PC-3 (cell line): ENCODE measurements at regions not wholly inside any gene's neighbourhood (a gene's known extent, or its start where the extent isn't known, plus 50 kb on each side); places are given as distances from the start of the nearest gene placed in this dataset.

Experiments
- EZH2 ChIP-seq: fragments of 300-600 bp; sonication (generic); IDR thresholded peaks from one replicate; pipeline ENCODE4 v1.6.1; 2017; ENCODE audit warnings: antibody characterized with exemption, mild to moderate bottlenecking, low read length; ENCODE audit not compliant: unreplicated experiment
- TF ChIP-seq, protein P1 (sequence below): fragments of 300-600 bp; sonication (generic); conservative IDR thresholded peaks from 2 replicates; pipeline ENCODE4 v1.5.1; 2017; ENCODE audit warnings: antibody characterized with exemption, low read depth, mild to moderate bottlenecking, low read length

DNA sequence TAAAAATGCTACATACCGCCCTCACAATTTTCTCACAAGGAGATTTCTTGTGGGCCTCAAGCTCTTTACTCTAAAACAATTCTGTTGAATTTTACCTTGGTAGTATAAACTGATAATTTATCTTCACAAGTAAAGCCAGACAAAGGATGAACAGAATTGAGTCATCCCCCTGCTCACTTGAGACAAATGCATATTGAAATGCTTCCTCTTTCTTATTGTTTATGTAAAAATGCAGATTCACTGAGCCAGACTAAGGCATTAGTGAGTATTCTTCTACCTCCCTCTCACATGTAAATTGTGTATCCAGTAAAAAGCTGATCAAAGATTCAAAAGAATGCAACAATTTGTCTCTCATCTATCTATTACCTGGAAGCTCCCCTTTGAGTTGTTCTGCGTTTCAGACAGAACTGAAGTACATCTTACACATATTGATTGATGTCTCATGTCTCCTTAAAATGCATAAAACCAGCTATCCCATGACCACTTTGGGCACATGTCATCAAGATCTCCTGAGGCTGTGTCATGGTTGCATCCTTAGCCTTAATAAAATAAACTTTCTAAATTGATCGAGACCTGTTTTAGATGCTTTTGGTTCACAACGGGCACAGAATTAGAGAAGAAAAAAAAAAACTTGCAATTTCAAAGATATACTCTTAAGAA lies 743.1 kb upstream of the B3GALT2 start:
- TF ChIP-seq, protein P1, sequence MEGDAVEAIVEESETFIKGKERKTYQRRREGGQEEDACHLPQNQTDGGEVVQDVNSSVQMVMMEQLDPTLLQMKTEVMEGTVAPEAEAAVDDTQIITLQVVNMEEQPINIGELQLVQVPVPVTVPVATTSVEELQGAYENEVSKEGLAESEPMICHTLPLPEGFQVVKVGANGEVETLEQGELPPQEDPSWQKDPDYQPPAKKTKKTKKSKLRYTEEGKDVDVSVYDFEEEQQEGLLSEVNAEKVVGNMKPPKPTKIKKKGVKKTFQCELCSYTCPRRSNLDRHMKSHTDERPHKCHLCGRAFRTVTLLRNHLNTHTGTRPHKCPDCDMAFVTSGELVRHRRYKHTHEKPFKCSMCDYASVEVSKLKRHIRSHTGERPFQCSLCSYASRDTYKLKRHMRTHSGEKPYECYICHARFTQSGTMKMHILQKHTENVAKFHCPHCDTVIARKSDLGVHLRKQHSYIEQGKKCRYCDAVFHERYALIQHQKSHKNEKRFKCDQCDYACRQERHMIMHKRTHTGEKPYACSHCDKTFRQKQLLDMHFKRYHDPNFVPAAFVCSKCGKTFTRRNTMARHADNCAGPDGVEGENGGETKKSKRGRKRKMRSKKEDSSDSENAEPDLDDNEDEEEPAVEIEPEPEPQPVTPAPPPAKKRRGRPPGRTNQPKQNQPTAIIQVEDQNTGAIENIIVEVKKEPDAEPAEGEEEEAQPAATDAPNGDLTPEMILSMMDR, result no peak
- TF ChIP-seq EZH2, result no peak
